Transverse colon (tissue), 3 donors: ENCODE measurements at regions not wholly inside any gene's neighbourhood (a gene's known extent, or its start where the extent isn't known, plus 50 kb on each side); places are given as distances from the start of the nearest gene placed in this dataset.

Experiments used
- CTCF ChIP-seq, 5 experiments: fragments of 200-600 bp in 3 of 5; fragments of 450-650 bp in 2 of 5; sonication (generic) in 3 of 5; IDR thresholded peaks; 1 replicate in 2 of 5; 2 replicates in 3 of 5; pipeline ENCODE4 v1.5.1; 2016 to 2017; ENCODE audit warnings: antibody characterized with exemption in 5 of 5, inconsistent platforms in 3 of 5, mild to moderate bottlenecking in 2 of 5, moderate library complexity in 1 of 5
- POLR2A ChIP-seq: fragments of 450-650 bp; IDR thresholded peaks from one replicate; pipeline ENCODE4 v1.6.1; 2016; ENCODE audit warnings: antibody characterized with exemption, mild to moderate bottlenecking, moderate library complexity

GRCh38 chrX:131711478-131711867 is 167.6 kb downstream of the OR13H1 start:
- no peak for TF ChIP-seq CTCF (IDR thresholded peaks at IDR 0.05)
- TF ChIP-seq POLR2A: no peak
